Activated naive CD4-positive, alpha-beta T cell treated with anti-CD3 and anti-CD28 coated beads, Interleukin-2, amount 50 U/mL, for 24 hours (primary cell): ENCODE measurements at regions not wholly inside any gene's neighbourhood (a gene's known extent, or its start where the extent isn't known, plus 50 kb on each side); places are given as distances from the start of the nearest gene placed in this dataset.
"Not testable (repeated sequence)": the region's sequence is repeated elsewhere in the genome, so short reads cannot be mapped to it uniquely, and the experiment has no call there.

Experiments used
- H3K27ac Mint-ChIP-seq: one replicate; pipeline ENCODE4 v1.8.0; 2021; ENCODE audit warnings: mild to moderate bottlenecking, mixed read lengths
- H3K27me3 Mint-ChIP-seq: one replicate; pipeline ENCODE4 v1.8.0; 2021; ENCODE audit warnings: mixed read lengths
- H3K36me3 Mint-ChIP-seq: one replicate; pipeline ENCODE4 v1.8.0; 2021; ENCODE audit warnings: mixed read lengths
- H3K4me1 Mint-ChIP-seq: one replicate; pipeline ENCODE4 v1.8.0; 2021; ENCODE audit warnings: mixed read lengths
- H3K4me3 Mint-ChIP-seq: one replicate; pipeline ENCODE4 v1.8.0; 2021; ENCODE audit warnings: mild to moderate bottlenecking, mixed read lengths
- H3K9me3 Mint-ChIP-seq: one replicate; pipeline ENCODE4 v1.8.0; 2021; ENCODE audit warnings: mixed read lengths

DNA sequence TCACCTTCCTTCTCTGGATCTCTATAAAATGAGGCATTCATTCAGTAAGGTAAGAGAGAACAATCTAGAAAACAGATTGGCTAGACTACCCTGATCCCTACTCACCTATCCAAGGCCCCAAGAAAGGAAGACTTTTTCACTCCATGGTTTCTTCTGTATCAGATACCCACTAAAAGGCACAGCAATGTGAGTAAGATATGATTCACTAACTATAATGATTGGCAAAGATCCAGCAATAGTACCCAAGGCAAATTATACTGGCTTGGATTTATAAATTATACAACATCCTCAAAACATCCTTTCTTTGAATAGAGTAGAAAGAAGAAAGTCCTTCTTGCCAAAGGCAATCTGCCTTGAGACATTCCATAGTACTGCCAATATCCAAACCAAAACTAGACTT is 1432.0 kb upstream of the GOT2 start:
- H3K27ac Mint-ChIP-seq = no peak overlapping the region

DNA sequence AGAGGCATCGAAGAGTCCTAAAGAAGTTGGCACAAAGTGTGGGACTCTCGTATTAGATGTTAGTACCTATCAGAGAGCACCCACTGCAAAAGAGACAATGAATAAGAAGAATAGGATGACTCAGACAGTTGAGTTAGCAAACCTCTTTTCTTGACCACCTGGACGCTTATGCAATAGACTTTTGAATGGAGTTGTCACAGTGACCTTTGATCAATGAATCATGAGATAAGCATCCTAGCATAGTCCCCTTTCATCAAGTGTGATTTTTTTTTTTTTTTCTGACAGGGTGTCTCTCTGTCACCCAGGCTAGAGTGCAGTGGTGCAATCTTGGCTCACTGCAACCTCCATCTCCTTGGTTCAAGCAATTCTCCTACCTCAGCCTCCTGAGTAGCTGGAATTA is 1417.9 kb upstream of the GOT2 start:
- Mint-ChIP-seq H3K9me3 (peaks cover 17% of the 10 kb centered on the region), H3K27me3 (no peaks in the 10 kb centered on the region), H3K36me3 (no peaks in the 10 kb centered on the region), H3K4me1 (no peaks in the 10 kb centered on the region), H3K4me3 (no peak overlapping the region), H3K27ac (no peak overlapping the region)

More for the DNA sequence above, 1432.0 kb upstream of the GOT2 start:
- H3K4me3 Mint-ChIP-seq = no peak overlapping the region
- no peaks in the 10 kb centered on the region for H3K4me1 Mint-ChIP-seq
- no peaks in the 10 kb centered on the region for H3K36me3 Mint-ChIP-seq
- no peaks in the 10 kb centered on the region for H3K27me3 Mint-ChIP-seq
- H3K9me3 Mint-ChIP-seq = peaks cover 6% of the 10 kb centered on the region

DNA sequence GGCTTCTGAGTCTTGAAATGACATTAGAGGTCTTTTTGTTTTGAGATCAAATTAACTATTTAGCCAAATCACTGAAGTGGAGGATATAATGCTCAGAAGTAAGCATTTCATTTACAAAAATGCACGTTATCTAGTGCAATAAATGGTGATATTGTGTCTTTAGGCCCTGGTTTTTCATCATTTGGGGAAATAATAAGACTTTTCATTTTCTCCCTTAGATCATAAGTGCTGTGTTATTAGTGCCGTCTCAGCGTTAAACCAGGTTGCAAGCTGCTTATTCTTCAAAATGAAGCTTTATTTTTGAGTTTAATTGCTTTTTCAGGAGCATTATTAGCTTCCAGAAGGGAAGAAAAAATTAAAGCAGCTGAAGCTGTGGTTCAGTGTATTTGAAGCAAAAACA is 1416.8 kb upstream of the GOT2 start:
- Mint-ChIP-seq H3K27me3 (no peaks in the 10 kb centered on the region), H3K27ac (no peak overlapping the region)

DNA sequence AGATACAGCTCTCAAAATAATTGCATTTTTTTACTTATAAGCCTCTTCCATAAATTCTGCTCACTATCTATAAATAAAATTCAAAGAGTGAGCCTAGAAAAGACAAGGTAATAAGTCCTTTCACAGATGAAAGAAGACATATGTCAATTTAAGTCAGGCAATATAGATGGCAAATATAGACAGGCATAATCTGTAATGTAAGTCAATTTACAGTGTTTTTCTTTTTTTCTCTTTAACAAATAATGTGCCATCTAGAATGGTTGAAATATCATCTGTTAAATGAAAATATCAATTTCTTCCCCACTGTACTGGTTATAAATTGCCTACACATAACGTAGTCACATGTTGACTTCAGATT is 1409.2 kb upstream of the GOT2 start:
- Mint-ChIP-seq H3K4me3 (no peak overlapping the region), H3K27me3 (no peaks in the 10 kb centered on the region), H3K27ac (no peak overlapping the region), H3K4me1 (no peaks in the 10 kb centered on the region), H3K36me3 (no peaks in the 10 kb centered on the region), H3K9me3 (peaks cover 19% of the 10 kb centered on the region)

More for the DNA sequence above, 1416.8 kb upstream of the GOT2 start:
- Mint-ChIP-seq H3K9me3 (peaks cover 17% of the 10 kb centered on the region), H3K36me3 (no peaks in the 10 kb centered on the region), H3K4me3 (no peak overlapping the region), H3K4me1 (no peaks in the 10 kb centered on the region)

DNA sequence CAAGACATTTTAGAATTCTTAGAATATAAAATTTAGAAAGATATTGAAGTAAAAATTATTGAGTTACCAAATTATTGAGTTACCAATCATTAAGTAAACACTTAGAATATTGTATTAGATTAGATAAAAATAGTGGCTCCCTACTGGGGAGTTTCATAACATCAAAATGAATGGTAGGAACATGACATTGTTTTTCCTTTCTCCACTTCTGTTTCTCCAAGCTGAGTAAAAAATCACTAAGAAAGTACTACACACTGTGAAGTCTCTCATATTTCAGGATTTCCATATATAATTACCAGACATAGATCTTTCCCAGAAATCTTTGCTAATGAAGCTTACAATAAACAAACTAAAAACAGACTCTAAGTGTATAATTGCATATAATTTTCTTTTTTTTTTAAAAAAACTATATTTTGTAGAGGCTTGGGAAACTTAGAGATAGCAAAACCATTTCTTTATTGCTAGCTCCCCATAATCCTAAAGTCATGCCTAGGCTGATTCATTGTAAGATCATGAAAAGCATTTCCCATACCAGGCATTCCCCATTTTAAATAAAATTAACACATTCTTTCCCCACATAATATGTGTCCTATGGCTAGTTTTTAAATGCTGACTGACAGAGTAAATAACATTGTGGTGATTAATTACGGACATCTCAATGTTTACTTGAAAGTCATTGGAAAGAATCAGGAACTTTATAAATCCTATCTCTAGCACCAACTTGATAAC is 1408.7 kb upstream of the GOT2 start:
- no peaks in the 10 kb centered on the region for H3K4me1 Mint-ChIP-seq
- peaks cover 21% of the 10 kb centered on the region for H3K9me3 Mint-ChIP-seq
- no peak overlapping the region for H3K4me3 Mint-ChIP-seq
- no peaks in the 10 kb centered on the region for H3K27me3 Mint-ChIP-seq
- H3K27ac Mint-ChIP-seq = no peak overlapping the region
- H3K36me3 Mint-ChIP-seq = no peaks in the 10 kb centered on the region

DNA sequence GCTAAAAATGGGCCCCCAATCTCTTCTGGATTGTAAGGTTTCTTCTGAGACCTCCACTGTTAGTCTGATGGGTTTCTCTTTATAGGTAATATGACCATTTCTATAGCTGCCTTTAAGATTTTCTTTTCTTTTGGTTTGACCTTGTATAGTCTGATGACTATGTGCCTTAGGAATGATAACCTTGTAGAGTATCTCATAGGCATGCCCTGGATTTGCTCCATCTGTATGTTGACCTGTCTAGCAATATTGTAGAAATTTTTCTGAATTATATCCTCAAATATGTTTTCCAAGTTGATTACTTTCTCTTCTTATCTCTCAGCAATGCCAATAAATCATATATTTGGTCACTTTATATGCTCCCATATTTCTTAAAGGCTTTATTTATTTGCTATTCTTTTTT is 1403.8 kb upstream of the GOT2 start:
- no peaks in the 10 kb centered on the region for H3K27me3 Mint-ChIP-seq
- no peak overlapping the region for H3K4me3 Mint-ChIP-seq
- no peaks in the 10 kb centered on the region for H3K4me1 Mint-ChIP-seq
- no peaks in the 10 kb centered on the region for H3K36me3 Mint-ChIP-seq
- no peak overlapping the region for H3K27ac Mint-ChIP-seq
- peaks cover 33% of the 10 kb centered on the region for H3K9me3 Mint-ChIP-seq

DNA sequence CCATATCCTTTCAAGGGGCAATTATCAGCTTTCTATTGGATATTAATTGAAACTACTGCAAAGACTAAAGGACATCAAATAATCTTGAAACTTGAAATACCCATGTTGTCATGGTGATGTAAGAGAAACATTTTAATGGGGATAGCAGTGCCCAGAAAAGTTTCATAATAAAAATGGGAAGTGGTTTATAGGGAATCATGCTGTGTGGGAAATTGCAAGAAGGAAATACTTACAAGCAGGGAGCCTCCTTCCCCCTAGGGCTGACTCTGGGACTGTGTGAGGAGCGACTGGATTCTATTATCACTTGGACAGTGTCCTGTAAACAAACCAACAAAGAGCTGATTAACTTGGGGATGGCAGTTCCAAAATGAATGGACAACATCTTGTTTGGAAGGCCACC is 1393.1 kb upstream of the GOT2 start:
- H3K4me3 Mint-ChIP-seq = no peak overlapping the region
- H3K27me3 Mint-ChIP-seq = no peaks in the 10 kb centered on the region
- no peak overlapping the region for H3K27ac Mint-ChIP-seq
- H3K9me3 Mint-ChIP-seq = peaks cover 7% of the 10 kb centered on the region
- no peaks in the 10 kb centered on the region for H3K4me1 Mint-ChIP-seq
- H3K36me3 Mint-ChIP-seq = no peaks in the 10 kb centered on the region

DNA sequence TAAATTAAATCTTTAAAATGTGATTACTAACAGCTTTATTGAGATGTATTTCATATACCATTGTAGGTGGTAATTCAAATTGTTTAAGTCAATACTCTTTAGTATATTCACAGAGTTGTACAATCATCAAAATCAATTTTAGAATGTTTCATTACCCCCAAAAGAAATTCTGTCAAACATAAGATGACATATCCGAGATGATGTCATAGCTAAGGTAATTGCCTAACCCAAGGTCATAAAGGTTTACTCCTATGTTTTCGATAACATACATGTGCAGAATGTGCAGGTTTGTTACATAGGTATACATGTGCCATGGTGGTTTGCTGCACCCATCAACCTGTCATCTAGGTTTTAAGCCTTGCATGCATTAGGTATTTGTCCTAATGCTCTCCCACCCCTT is 1392.0 kb upstream of the GOT2 start:
- H3K36me3 Mint-ChIP-seq, H3K4me1 Mint-ChIP-seq, H3K27ac Mint-ChIP-seq, H3K4me3 Mint-ChIP-seq, H3K27me3 Mint-ChIP-seq: not testable (repeated sequence)
- H3K9me3 Mint-ChIP-seq = peaks cover 11% of the 10 kb centered on the region

DNA sequence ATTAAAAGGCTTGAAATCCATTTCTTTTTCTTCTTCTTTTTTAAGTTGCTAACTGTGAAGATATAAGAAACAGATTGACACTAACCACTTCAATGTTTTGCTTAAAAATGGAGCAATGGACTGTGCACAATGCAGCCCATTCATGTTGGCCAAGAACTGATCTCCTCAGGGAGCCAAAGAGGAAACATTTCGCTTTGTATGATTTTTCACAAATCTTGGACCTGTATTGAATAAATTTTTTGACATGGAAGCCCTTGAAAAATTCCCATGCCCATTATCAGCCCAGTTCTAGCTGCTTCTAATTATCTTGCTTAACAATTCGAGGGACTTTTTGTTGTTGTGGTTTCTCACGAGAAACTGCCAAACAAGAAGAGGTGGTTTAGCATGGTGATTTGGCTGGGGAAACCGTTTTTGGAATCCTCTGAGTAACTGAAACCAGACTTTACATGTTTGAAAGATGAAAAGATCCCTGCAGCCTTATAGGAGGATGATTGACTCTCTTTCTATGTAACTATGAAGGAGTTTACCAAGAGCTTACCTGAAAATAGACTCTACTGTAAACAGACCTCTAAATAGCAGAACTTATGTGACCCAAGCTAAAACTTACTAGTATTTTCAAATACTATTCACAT is 1389.4 kb upstream of the GOT2 start:
- Mint-ChIP-seq H3K4me3 (no peak overlapping the region), H3K4me1 (no peaks in the 10 kb centered on the region), H3K9me3 (peaks cover 11% of the 10 kb centered on the region), H3K27ac (no peak overlapping the region), H3K27me3 (no peaks in the 10 kb centered on the region), H3K36me3 (no peaks in the 10 kb centered on the region)

DNA sequence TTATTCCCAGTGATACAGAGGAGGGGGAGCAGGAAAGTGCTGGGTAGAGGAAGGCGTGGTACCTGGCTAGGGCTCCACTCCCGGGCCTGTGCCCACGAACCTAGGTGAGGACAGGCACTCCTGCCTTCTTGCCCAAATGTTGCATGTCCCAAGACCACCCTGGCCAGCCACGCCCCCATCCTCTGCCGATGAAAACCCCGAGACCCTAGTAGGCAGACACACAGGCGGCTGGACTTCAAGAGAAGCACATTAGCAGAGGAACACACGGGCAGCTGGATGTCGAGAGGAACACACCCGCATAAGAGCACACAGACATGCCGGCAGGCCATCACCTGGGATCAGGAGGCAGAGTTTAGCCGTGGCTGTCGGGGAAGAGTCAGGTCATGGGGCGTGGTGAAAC is 1386.5 kb upstream of the GOT2 start:
- Mint-ChIP-seq H3K27me3 (no peaks in the 10 kb centered on the region), H3K9me3 (peaks cover 15% of the 10 kb centered on the region), H3K27ac (no peak overlapping the region), H3K4me1 (no peaks in the 10 kb centered on the region), H3K4me3 (no peak overlapping the region), H3K36me3 (no peaks in the 10 kb centered on the region)

DNA sequence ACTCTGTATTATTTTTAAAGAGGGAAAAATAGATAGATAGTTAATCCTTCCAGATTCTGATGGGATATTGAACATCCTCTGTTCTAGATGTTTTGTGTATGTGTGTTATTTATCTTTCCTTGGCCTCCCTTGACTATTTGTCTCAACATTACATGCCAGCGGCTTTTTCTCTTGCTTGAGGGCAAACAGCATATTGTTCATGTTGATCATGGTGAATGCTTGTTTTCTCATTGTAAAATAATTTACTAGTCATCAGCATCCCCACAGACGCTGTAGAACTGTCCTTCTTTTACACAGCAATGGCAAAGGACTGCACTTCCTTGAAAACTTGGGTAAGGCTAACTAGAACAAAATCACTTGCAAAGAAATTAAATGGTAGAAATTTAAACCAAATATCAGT is 1376.4 kb upstream of the GOT2 start:
- H3K27me3 Mint-ChIP-seq = no peaks in the 10 kb centered on the region
- peaks cover 9% of the 10 kb centered on the region for H3K9me3 Mint-ChIP-seq
- H3K4me3 Mint-ChIP-seq = no peak overlapping the region
- H3K4me1 Mint-ChIP-seq = no peaks in the 10 kb centered on the region
- H3K27ac Mint-ChIP-seq = no peak overlapping the region
- no peaks in the 10 kb centered on the region for H3K36me3 Mint-ChIP-seq

DNA sequence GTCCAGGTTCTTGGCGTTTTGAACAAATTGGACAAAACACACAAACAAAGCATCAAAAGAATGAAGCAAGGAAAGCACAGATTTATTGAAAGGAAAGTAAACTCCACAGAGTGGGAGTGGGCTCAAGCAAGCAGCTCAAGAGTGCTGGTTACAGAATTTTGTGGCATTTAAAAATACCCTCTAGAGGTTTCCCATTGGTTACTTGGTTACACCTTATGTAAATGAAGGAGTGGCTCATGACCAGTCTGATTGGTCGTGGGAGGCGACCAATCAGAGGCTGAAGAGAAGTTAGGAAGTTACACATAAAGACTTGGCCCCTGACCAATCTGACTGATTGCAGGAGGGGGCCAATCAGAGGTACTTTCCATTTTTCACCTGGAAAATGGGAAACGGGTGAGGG is 1373.8 kb upstream of the GOT2 start:
- Mint-ChIP-seq H3K27me3 (no peaks in the 10 kb centered on the region), H3K36me3 (no peaks in the 10 kb centered on the region), H3K9me3 (no peaks in the 10 kb centered on the region), H3K27ac (no peak overlapping the region), H3K4me1 (no peaks in the 10 kb centered on the region), H3K4me3 (no peak overlapping the region)

DNA sequence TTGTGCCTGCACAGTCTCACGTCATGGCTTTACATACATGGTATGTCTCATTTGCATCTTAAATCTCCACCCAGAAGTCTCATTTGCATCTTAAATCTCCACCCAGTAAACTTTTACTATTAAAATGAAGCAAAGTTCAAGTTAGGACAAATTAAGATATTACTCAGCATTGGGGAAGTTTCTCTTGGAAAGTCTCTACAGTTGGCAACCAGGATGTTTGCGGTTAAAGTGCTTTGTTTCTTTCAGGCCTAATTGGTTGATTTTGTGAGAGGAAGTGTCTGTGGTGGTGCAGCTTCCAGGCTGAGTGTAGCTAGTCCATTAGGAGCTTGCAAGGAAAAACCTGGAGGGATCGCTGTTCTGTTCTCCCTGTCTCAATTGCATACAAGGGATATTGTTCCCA is 1373.3 kb upstream of the GOT2 start:
- H3K4me1 Mint-ChIP-seq = no peaks in the 10 kb centered on the region
- H3K27ac Mint-ChIP-seq = no peak overlapping the region
- no peak overlapping the region for H3K4me3 Mint-ChIP-seq
- no peaks in the 10 kb centered on the region for H3K36me3 Mint-ChIP-seq
- H3K9me3 Mint-ChIP-seq = no peaks in the 10 kb centered on the region
- H3K27me3 Mint-ChIP-seq = no peaks in the 10 kb centered on the region

DNA sequence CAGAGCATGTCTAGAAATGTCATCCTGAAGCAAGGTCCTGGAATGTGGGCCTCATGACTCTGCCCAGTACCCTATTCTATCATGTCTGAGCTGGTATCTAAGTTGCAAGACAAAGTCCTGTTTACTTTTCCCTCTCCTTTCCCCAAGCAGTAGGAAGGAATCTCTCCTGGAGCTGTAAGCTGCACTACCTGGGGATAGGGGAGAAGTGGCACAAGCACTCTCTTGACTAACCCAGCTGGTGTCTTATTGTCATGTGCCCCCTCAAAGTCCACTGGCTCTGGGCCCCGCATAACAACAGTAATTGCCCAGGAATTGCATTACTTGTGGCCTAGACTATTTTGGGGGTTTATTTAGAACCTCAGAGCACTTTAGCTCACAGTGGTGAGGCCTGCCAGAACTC is 1366.3 kb upstream of the GOT2 start:
- Mint-ChIP-seq H3K9me3 (peaks cover 16% of the 10 kb centered on the region), H3K27me3 (no peaks in the 10 kb centered on the region), H3K4me3 (no peak overlapping the region), H3K4me1 (no peaks in the 10 kb centered on the region), H3K36me3 (no peaks in the 10 kb centered on the region), H3K27ac (no peak overlapping the region)

DNA sequence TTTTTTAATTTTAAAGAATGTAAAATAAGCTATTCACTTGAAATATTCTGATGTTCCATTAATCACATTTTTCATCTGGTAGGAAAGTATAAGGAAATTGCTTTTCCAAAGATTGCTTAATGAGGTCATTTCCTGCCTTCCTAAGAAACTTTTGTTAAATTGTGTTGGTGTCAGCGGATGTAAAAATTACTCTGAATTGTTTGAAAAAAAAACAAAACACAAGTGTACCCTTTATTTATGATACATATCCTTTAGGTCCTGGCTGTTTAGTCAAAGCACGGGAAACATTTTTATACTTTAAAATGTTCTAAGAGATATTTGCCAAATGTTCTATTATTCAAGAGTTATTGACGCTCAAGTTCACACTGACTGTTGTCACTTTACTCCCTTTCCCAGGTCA is 1357.4 kb upstream of the GOT2 start:
- Mint-ChIP-seq H3K4me1 (no peaks in the 10 kb centered on the region), H3K27me3 (no peaks in the 10 kb centered on the region), H3K4me3 (no peak overlapping the region)

DNA sequence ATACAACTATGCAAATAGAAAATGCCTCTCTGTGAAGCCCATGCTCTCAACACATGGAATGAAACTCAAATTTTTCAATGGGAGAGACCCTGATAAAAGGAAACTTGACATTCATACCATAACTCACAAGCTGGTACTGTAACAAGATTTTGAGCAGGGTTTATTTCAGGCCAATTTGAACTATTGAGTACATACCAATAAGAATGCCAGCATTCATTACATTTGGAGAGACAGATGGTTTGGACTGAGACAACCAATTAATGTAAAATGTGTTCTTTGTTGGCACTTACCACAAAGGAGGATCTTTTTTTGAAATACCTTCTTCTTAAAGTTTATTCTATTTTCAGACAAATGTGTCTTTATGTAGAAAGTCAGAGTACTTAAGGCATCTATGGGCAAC is 1357.0 kb upstream of the GOT2 start:
- H3K9me3 Mint-ChIP-seq = peaks cover 5% of the 10 kb centered on the region
- H3K27ac Mint-ChIP-seq = no peak overlapping the region
- H3K36me3 Mint-ChIP-seq = no peaks in the 10 kb centered on the region
- no peaks in the 10 kb centered on the region for H3K4me1 Mint-ChIP-seq
- H3K27me3 Mint-ChIP-seq = no peaks in the 10 kb centered on the region
- H3K4me3 Mint-ChIP-seq = no peak overlapping the region

More for the DNA sequence above, 1357.4 kb upstream of the GOT2 start:
- peaks cover 5% of the 10 kb centered on the region for H3K9me3 Mint-ChIP-seq
- no peak overlapping the region for H3K27ac Mint-ChIP-seq
- no peaks in the 10 kb centered on the region for H3K36me3 Mint-ChIP-seq

DNA sequence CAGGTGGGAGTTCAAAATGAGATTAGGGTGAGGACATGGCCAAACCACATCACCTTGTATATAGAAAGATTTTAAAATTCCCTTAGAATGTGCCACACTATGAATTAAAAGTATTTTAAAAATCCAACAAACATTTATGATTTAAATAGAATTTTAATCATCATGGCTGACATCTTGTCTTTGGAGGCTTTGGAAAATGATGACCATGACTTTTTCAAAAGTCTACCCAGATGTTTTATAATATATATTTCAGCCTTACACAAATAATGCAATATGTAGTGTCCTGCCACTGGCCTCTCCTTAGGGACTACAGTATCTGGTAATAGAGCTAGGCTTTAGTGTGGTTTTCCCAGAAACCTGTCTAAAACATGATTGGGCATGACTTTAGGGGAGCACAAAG is 1353.4 kb upstream of the GOT2 start:
- Mint-ChIP-seq H3K4me3 (no peak overlapping the region), H3K27ac (no peak overlapping the region), H3K4me1 (no peaks in the 10 kb centered on the region), H3K9me3 (peaks cover 13% of the 10 kb centered on the region), H3K36me3 (no peaks in the 10 kb centered on the region), H3K27me3 (no peaks in the 10 kb centered on the region)
